Esophagus squamous epithelium (tissue), 4 donors: ENCODE measurements at regions not wholly inside any gene's neighbourhood (a gene's known extent, or its start where the extent isn't known, plus 50 kb on each side); places are given as distances from the start of the nearest gene placed in this dataset.

ENCODE experiments used
- POLR2A ChIP-seq, 4 donors: fragments of 450-650 bp; IDR thresholded peaks; one replicate each; pipeline ENCODE4 v1.6.1; 2017; ENCODE audit warnings: antibody characterized with exemption in 4 of 4, mild to moderate bottlenecking in 4 of 4, moderate library complexity in 3 of 4
- TF ChIP-seq, protein P1 (sequence below), 6 experiments: fragments of 450-650 bp in 4 of 6; fragments of 200-600 bp in 2 of 6; sonication (generic) in 2 of 6; IDR thresholded peaks; one replicate each; pipeline ENCODE4 v1.5.1; 2016 to 2019; ENCODE audit warnings: antibody characterized with exemption in 6 of 6, mild to moderate bottlenecking in 4 of 6, moderate library complexity in 4 of 6

- TF ChIP-seq, protein P1, sequence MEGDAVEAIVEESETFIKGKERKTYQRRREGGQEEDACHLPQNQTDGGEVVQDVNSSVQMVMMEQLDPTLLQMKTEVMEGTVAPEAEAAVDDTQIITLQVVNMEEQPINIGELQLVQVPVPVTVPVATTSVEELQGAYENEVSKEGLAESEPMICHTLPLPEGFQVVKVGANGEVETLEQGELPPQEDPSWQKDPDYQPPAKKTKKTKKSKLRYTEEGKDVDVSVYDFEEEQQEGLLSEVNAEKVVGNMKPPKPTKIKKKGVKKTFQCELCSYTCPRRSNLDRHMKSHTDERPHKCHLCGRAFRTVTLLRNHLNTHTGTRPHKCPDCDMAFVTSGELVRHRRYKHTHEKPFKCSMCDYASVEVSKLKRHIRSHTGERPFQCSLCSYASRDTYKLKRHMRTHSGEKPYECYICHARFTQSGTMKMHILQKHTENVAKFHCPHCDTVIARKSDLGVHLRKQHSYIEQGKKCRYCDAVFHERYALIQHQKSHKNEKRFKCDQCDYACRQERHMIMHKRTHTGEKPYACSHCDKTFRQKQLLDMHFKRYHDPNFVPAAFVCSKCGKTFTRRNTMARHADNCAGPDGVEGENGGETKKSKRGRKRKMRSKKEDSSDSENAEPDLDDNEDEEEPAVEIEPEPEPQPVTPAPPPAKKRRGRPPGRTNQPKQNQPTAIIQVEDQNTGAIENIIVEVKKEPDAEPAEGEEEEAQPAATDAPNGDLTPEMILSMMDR (IDR thresholded peaks at IDR 0.05) = no peak
- no peak for TF ChIP-seq POLR2A (IDR thresholded peaks at IDR 0.05)
These were observed 694.7 kb downstream of the ZNF385D start for GRCh38 chr3:21056293-21056692.
